SU-DHL-6 (cell line): ENCODE measurements at regions not wholly inside any gene's neighbourhood (a gene's known extent, or its start where the extent isn't known, plus 50 kb on each side); places are given as distances from the start of the nearest gene placed in this dataset.
"Not testable (repeated sequence)": the region's sequence is repeated elsewhere in the genome, so short reads cannot be mapped to it uniquely, and the experiment has no call there.

Source experiments
- CTCF ChIP-seq: fragments of 200-600 bp; sonication (generic); IDR thresholded peaks from one replicate; pipeline ENCODE4 v1.5.1; 2017; ENCODE audit warnings: antibody characterized with exemption, mild to moderate bottlenecking, low read length, moderate library complexity; ENCODE audit not compliant: insufficient read depth, poor library complexity, severe bottlenecking
- EZH2phosphoT487 ChIP-seq: fragments of 200-600 bp; sonication (generic), shearing (Covaris generic); conservative IDR thresholded peaks from 2 replicates; pipeline ENCODE4 v1.6.1; 2018; ENCODE audit warnings: mild to moderate bottlenecking, antibody characterized with exemption, low read length, moderate library complexity, mixed read lengths

- TF ChIP-seq CTCF, EZH2phosphoT487: not testable (repeated sequence)
Measured at GRCh38 chr2:87498854-87499238, 249.0 kb upstream of the PLGLB2 start.
